ENCODE measurements at regions not wholly inside any gene's neighbourhood (a gene's known extent, or its start where the extent isn't known, plus 50 kb on each side); places are given as distances from the start of the nearest gene placed in this dataset.

DNA sequence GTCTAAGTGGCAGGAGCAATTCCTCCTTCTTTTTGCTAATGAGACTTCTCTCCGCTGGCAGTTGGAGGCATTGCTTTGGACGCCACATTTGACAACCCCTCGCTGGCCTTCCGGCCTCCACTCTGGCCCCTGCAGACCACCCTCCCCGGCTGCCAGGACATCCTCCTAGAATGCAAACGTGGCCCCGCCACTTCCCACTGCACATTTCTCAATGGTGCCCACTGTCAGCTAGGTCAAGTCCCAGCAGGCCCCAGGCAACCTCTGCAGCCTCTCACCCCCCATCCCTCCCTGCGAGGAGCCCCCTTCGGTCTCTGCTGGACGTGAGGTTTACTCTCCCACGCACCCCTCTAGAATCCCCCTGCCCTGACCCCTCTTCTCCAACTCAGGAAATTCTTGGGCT is 250.3 kb downstream of the FOXL1 start:
- H3K9me3 ChIP-seq (ENCODE audit: control insufficient read depth in 4 of 4, low read length in 3 of 4), result no peaks in the 10 kb centered on the region
- H3K4me1 ChIP-seq (ENCODE audit: control insufficient read depth in 4 of 4, insufficient read depth in 4 of 4, low read length in 3 of 4), result no peaks in the 10 kb centered on the region
- H3K27me3 ChIP-seq (ENCODE audit: control insufficient read depth in 4 of 4, insufficient read depth in 4 of 4, low read length in 3 of 4), result peaks cover 0 to 3% (median 2%) of the 10 kb centered on the region in 4 donors
- no peak overlapping the region for H3K9ac ChIP-seq (ENCODE audit: low read depth in 1 of 2, low read length in 2 of 2)
- 68% methylated on average over 11 of the region's 11 CpGs for WGBS
- H3K36me3 ChIP-seq (ENCODE audit: control insufficient read depth in 4 of 4, insufficient read depth in 3 of 4, low read depth in 1 of 4, low read length in 3 of 4), result no peaks in the 10 kb centered on the region
- no peak overlapping the region for H3K4me3 ChIP-seq (ENCODE audit: low read depth in 1 of 3, low read length in 3 of 3)
- H3K27ac ChIP-seq (ENCODE audit: low read depth in 1 of 2, low read length in 2 of 2), result no peak overlapping the region
- no peak for TF ChIP-seq ZBTB33 (IDR thresholded peaks at IDR 0.05)
- TF ChIP-seq SP1 (IDR thresholded peaks at IDR 0.05), result no peak
- TF ChIP-seq YY1 (IDR thresholded peaks at IDR 0.05), result no peak
- TF ChIP-seq JUND (IDR thresholded peaks at IDR 0.05), result no peak
- no peak for TF ChIP-seq HNF4G (IDR thresholded peaks at IDR 0.05)
- TF ChIP-seq, protein P1, sequence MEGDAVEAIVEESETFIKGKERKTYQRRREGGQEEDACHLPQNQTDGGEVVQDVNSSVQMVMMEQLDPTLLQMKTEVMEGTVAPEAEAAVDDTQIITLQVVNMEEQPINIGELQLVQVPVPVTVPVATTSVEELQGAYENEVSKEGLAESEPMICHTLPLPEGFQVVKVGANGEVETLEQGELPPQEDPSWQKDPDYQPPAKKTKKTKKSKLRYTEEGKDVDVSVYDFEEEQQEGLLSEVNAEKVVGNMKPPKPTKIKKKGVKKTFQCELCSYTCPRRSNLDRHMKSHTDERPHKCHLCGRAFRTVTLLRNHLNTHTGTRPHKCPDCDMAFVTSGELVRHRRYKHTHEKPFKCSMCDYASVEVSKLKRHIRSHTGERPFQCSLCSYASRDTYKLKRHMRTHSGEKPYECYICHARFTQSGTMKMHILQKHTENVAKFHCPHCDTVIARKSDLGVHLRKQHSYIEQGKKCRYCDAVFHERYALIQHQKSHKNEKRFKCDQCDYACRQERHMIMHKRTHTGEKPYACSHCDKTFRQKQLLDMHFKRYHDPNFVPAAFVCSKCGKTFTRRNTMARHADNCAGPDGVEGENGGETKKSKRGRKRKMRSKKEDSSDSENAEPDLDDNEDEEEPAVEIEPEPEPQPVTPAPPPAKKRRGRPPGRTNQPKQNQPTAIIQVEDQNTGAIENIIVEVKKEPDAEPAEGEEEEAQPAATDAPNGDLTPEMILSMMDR (IDR thresholded peaks at IDR 0.05; ENCODE audit: low read depth, low read length, missing input control), result no peak
- TF ChIP-seq, protein P2, sequence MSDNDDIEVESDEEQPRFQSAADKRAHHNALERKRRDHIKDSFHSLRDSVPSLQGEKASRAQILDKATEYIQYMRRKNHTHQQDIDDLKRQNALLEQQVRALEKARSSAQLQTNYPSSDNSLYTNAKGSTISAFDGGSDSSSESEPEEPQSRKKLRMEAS (IDR thresholded peaks at IDR 0.05), result no peak
- no peak for TF ChIP-seq EGR1 (IDR thresholded peaks at IDR 0.05; ENCODE audit: low read depth in 2 of 2)
- TF ChIP-seq, protein P3, sequence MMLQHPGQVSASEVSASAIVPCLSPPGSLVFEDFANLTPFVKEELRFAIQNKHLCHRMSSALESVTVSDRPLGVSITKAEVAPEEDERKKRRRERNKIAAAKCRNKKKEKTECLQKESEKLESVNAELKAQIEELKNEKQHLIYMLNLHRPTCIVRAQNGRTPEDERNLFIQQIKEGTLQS (IDR thresholded peaks at IDR 0.05), result no peak
- TF ChIP-seq FOXA2 (IDR thresholded peaks at IDR 0.05), result no peak
- TF ChIP-seq RAD21 (IDR thresholded peaks at IDR 0.05), result no peak
- no peak for TF ChIP-seq TAF1 (conservative IDR thresholded peaks at IDR 0.05)
- TF ChIP-seq HNF4A (conservative IDR thresholded peaks at IDR 0.05), result no peak
- TF ChIP-seq, protein P4, sequence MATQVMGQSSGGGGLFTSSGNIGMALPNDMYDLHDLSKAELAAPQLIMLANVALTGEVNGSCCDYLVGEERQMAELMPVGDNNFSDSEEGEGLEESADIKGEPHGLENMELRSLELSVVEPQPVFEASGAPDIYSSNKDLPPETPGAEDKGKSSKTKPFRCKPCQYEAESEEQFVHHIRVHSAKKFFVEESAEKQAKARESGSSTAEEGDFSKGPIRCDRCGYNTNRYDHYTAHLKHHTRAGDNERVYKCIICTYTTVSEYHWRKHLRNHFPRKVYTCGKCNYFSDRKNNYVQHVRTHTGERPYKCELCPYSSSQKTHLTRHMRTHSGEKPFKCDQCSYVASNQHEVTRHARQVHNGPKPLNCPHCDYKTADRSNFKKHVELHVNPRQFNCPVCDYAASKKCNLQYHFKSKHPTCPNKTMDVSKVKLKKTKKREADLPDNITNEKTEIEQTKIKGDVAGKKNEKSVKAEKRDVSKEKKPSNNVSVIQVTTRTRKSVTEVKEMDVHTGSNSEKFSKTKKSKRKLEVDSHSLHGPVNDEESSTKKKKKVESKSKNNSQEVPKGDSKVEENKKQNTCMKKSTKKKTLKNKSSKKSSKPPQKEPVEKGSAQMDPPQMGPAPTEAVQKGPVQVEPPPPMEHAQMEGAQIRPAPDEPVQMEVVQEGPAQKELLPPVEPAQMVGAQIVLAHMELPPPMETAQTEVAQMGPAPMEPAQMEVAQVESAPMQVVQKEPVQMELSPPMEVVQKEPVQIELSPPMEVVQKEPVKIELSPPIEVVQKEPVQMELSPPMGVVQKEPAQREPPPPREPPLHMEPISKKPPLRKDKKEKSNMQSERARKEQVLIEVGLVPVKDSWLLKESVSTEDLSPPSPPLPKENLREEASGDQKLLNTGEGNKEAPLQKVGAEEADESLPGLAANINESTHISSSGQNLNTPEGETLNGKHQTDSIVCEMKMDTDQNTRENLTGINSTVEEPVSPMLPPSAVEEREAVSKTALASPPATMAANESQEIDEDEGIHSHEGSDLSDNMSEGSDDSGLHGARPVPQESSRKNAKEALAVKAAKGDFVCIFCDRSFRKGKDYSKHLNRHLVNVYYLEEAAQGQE (IDR thresholded peaks at IDR 0.05), result no peak
- no peak for TF ChIP-seq GABPA (IDR thresholded peaks at IDR 0.05 in 1 of 2, conservative IDR thresholded peaks at IDR 0.05 in 1 of 2)
- no peak for DNase-seq (ENCODE audit: low spot score)

- Histone ChIP-seq H3K9ac (ENCODE audit: low read depth in 1 of 2, low read length in 2 of 2) (no peak overlapping the region), H3K27me3 (ENCODE audit: control insufficient read depth in 4 of 4, insufficient read depth in 4 of 4, low read length in 3 of 4) (peaks cover 0 to 6% (median 0%) of the 10 kb centered on the region in 4 donors), H3K4me1 (ENCODE audit: control insufficient read depth in 4 of 4, insufficient read depth in 4 of 4, low read length in 3 of 4) (no peaks in the 10 kb centered on the region), H3K4me3 (ENCODE audit: low read depth in 1 of 3, low read length in 3 of 3) (no peak overlapping the region), H3K27ac (ENCODE audit: low read depth in 1 of 2, low read length in 2 of 2) (no peak overlapping the region), H3K9me3 (ENCODE audit: control insufficient read depth in 4 of 4, low read length in 3 of 4) (no peaks in the 10 kb centered on the region), H3K36me3 (ENCODE audit: control insufficient read depth in 4 of 4, insufficient read depth in 3 of 4, low read depth in 1 of 4, low read length in 3 of 4) (no peaks in the 10 kb centered on the region)
- no peak for TF ChIP-seq GABPA (IDR thresholded peaks at IDR 0.05 in 1 of 2, conservative IDR thresholded peaks at IDR 0.05 in 1 of 2)
- TF ChIP-seq, protein P3 (IDR thresholded peaks at IDR 0.05), result no peak
- TF ChIP-seq JUND (IDR thresholded peaks at IDR 0.05), result no peak
- no peak for TF ChIP-seq TAF1 (conservative IDR thresholded peaks at IDR 0.05)
- TF ChIP-seq EGR1 (IDR thresholded peaks at IDR 0.05; ENCODE audit: low read depth in 2 of 2), result no peak
- TF ChIP-seq RXRA (IDR thresholded peaks at IDR 0.05), result no peak
- no peak for DNase-seq (ENCODE audit: low spot score)
- WGBS, result 81% methylated on average over 5 of the region's 5 CpGs
These were observed 253.0 kb downstream of the FOXL1 start for GRCh38 chr16:86831366-86831765.

All from liver (tissue), 8 donors.